Stimulated activated CD4-positive, alpha-beta T cell treated with anti-CD3 and anti-CD28 coated beads, Interleukin-4, amount 100 ng/mL, for 4 hours (primary cell): ENCODE measurements at regions not wholly inside any gene's neighbourhood (a gene's known extent, or its start where the extent isn't known, plus 50 kb on each side); places are given as distances from the start of the nearest gene placed in this dataset.

Experiments used
- DNase-seq, 2 experiments: peaks; one replicate each; pipeline ENCODE4 v3.0.0-alpha.2; 2020

DNA sequence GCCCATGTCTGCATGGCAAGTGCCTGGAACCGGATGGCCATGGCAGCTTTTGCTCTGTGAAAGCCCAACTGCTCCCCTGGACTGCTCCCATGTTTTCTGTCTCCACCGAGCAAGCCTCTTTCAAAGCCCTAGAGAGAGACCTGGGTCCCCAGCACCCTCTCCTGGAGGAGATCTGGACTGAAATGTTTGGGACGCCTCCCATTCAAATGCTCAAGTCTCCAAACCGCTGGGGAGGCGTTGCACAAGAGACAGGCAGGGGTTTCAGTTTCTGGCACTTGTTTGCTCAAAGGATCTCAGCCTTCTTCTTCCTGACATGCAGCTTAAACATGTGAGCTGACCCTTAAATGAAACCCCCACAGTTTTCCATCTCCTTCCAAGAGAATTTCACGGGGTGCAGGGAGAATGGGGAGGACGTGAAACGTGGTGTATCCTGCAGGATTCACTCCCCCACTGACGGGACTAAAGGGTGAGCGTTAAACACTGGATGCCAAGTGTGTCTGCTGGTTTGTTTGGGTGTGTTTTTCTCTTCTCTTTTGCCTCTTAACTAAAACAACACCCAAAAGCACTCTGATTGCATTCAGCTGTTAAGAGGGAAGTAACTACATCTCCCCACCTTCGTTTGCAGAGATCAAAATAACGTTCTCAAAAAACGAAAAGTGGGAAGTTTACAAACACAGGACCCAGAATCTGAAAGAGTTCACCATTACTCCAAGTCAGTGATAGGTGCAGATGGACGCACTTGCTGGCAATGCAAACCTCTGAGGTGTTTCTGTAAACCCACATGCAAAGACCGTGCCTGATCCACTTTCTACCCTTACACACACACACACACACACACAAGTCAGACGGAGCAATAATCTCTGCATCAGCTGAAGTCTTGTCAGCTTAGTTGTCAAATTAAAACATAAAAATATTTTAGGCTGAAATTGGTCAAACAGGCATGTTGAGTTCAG, 256.9 kb downstream of the C16orf95 start:
- DNase-seq: no peak

DNA sequence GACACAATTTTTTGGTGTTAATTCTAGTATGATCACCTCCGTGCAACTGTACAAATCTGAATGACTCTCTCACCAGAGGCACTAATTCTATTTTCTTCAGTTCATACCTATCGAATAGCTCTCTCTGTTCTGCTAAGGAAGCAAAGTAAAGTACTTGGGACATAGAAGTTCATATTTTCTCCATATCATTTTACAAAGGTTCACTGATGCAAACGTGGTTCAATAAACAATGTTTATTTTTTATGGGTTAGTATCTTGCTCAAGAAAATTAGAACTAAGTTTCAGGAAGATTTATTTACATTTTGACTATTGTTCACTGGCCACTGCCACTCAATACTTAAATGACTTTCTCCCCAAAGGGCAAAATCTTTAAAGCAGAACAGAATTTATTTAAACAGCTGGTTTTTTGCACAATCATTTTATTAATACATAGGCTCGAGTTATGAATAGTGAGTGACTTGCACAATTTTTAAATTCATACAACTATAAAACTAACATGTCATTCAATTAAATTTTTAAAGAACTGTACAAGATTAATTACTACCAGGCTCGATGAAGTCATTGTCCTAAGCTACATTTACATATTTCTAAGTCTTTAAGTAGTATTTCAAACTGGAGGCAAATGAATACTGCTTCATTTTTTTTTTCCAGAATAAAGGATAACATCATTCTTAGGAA, 255.8 kb downstream of the C16orf95 start:
- no peak for DNase-seq

DNA sequence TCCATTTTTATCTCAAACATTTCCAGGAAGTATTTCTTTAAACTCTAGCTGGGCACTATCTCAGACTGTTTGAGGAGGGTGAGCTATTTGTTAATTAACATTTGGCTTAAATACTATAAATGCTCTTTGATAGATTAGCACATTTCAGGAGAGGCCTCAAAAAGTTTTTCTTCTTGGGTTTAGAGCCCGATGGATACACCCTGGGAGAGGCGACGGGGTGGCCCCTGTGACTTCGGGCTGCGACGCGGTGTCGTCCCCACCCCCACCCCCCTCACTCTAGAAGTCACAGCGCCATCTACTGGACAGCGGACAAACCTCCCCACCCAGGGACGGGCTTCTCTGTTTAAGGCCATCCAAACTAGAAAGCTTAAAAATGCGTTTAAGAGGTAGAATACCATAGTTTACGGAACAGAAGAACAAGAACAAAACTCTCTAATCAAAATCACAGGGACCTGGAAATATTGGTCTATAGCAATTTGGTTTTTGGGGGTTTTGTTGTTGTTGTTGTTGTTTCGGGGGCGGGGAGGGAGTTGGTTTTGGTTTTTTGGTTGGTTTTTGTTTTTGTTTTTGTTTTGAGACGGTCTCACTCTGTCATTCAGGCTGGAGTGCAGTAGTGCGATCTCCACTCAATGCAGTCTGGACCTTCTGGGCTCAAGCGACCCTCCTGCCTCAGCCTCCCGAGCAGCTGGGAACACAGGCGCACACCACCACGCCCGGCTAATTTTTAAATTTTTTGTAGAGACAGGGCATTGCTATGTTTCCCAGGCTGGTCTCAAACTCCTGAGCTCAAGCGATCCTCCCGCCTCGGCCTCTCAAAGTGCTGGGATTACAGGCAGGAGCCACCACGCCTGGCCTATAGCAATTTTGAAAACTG, 254.4 kb downstream of the C16orf95 start:
- DNase-seq: peak; percentile 16 to 52

GRCh38 chr16:87063543-87063942, 253.6 kb downstream of the C16orf95 start:
- DNase-seq: no peak

GRCh38 chr16:87064731-87065445, 252.3 kb downstream of the C16orf95 start:
- no peak for DNase-seq

GRCh38 chr16:87065446-87066132, 251.6 kb downstream of the C16orf95 start:
- no peak for DNase-seq

GRCh38 chr16:87066133-87067002, 250.8 kb downstream of the C16orf95 start:
- no peak for DNase-seq

DNA sequence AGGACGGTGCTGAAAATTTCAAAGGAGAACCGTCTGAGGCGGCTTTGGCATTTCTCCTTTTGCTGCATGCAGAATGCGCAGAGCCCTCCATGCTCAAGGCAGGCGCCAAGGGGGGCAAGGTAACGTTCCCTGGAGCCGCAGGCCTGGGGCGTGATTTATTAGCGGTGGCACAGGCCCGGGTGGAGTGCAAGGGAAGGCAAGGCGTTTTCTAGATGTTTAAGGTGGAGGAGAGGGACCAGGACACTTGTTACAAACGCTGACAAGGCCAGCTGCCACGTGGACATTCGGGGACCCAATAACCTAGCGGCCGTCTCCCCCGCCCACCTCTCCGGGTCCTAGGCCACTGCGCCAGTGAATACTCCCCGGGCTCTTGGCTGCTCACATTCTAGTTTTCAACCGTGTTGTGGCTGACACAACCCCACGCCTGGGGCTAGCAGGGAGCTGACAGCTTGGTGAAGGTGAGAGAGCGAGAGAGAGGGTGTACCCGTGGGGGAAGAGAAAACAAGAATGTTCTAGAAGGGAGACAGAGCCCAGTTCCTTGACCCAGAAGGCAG, 250.1 kb downstream of the C16orf95 start:
- no peak for DNase-seq

GRCh38 chr16:87067836-87068761, 249.1 kb downstream of the C16orf95 start:
- DNase-seq: no peak

DNA sequence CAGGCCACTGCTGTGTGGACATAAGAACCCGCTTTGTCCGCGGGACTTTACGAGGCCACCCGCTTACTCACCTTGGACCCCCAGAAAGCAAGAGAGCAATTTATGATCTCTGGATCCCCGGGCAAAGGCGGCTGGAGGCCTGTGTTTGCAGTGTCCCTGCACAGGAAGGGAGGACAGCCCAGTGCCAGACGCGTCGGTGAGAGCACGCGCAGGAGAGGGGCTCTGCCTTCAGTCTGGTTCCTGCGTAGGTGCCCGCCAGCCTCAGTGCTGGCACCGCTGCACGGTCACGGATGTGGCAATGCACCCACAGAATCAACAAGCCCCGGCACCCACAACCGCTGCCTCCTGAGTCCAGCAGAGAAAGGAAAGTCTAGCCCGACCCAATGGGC, 248.4 kb downstream of the C16orf95 start:
- DNase-seq: no peak

GRCh38 chr16:87070657-87071056, 246.5 kb downstream of the C16orf95 start:
- DNase-seq: no peak

GRCh38 chr16:87072101-87072500, 245.1 kb downstream of the C16orf95 start:
- no peak for DNase-seq

DNA sequence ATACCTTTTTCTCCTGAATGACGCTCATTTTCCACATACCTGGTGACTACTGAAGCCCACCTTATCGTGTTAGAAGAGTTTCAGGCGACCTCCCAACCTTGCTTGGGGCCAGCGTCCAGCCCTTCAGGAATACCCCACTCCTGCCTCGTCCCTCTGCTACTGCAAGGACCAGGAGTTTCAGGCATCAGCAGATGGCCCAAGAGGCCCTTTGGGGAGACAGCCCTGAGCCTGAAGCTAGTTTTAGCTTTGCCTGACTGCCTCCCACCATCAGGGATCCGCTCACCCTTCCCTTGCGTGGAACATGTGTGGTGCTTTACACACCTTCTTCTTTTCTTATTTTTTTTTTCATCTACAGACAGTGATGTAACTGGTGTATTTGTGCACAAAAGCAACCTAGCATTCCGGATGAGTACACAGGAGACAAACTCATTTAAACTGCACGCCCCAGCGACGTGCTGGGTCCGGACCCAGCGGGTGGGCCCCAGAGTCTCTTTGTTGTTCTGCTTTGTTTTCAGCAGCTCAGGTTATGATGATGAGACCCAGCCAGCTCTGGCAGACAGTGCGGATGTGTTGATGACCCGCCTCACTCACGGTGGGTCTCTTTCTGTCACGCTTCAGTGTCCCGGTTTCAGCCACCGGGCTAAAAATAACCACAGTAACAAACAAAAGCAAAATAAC, 242.4 kb downstream of the C16orf95 start:
- no peak for DNase-seq

DNA sequence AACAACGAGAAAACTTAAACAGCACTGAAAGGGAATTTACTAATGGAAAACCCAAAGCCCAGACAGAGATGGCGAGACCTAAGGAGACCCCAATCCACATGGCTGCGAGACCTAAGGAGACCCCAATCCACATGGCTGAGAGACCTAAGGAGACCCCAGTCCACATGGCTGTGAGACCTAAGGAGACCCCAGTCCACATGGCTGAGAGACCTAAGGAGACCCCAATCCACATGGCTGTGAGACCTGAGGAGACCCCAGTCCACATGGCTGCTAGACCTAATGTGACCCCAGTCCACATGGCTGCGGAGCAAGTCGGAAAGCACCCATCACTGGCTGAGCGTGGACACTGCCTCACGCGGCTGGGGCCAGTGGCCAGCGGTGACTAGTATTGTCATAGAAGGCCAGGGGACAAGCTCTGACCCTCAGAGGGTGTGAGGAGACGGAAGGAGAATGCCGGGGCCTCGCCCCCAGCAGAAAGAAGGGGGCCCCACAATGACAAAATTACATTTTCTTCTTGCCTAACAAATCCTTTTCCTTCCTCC, 241.8 kb downstream of the C16orf95 start:
- no peak for DNase-seq

DNA sequence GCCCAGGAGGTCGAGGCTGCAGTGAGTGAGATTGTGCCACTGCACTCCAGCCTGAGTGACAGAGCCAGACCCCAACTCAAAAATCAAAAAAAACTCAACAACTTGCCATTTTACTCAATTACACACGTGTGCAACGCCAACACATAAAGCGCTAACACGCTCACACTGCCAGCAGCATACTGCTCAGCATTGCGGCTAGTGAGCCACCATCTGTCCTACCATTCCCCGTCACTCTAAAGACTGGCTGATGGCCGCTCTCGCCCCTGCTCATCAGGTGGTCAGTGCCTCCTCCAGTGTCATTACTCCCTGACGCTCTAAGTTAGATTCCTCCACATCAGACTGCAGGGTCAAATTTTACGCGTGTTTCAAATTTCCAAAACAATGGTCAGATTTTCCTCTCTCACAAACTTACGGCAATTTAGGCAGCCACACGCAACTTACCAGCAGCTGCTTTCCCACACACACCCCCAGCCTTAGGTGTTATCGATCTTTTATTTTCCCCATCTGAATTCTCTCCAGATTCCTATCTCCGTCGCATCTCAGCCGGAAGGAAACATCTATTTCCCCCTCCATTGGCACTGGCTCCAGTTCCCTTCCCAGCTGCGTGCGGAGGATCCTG, 240.8 kb downstream of the C16orf95 start:
- no peak for DNase-seq

- peak in 1 of 2 experiments; percentile 23 for DNase-seq
Observed at GRCh38 chr16:87076950-87077749, 240.0 kb downstream of the C16orf95 start.

- no peak for DNase-seq
Observed at GRCh38 chr16:87077750-87078127, 239.5 kb downstream of the C16orf95 start.
